WTC11 (cell line): ENCODE measurements at regions not wholly inside any gene's neighbourhood (a gene's known extent, or its start where the extent isn't known, plus 50 kb on each side); places are given as distances from the start of the nearest gene placed in this dataset.

ENCODE experiments used
- ATAC-seq: fragments of 200-7000 bp; cut with Tn5 transposase; 2 replicates; pipeline ENCODE4 v1.10.0; 2021; ENCODE audit warnings: mild to moderate bottlenecking, moderate library complexity
- CTCF ChIA-PET: fragments of 300-600 bp; sonication (Branson Sonifier 250); formaldehyde crosslinking; loops from one replicate; lab custom pipeline; 2021; ENCODE audit warnings: antibody characterized with exemption; lab: Charles Lee
- POLR2A ChIA-PET: fragments of 350-600 bp; sonication (Branson Sonifier 250); formaldehyde crosslinking; loops from one replicate; lab custom pipeline; 2021; ENCODE audit warnings: antibody characterized with exemption; lab: Charles Lee
- DNase-seq: peaks from one replicate; pipeline ENCODE4 v3.0.0; 2021; ENCODE audit warnings: low spot score
- H3K27ac Mint-ChIP-seq: 2 replicates; pipeline ENCODE4 v1.8.0; 2021; ENCODE audit warnings: mixed read lengths
- H3K27me3 Mint-ChIP-seq: 2 replicates; pipeline ENCODE4 v1.8.0; 2021; ENCODE audit warnings: low read depth, mild to moderate bottlenecking, moderate library complexity, mixed read lengths
- H3K36me3 Mint-ChIP-seq: 2 replicates; pipeline ENCODE4 v1.8.0; 2021; ENCODE audit warnings: mixed read lengths
- H3K4me1 Mint-ChIP-seq: 2 replicates; pipeline ENCODE4 v1.8.0; 2022; ENCODE audit warnings: mixed read lengths
- H3K4me3 Mint-ChIP-seq: 2 replicates; pipeline ENCODE4 v1.8.0; 2021; ENCODE audit warnings: mild to moderate bottlenecking, moderate library complexity, mixed read lengths
- H3K9me3 Mint-ChIP-seq: 2 replicates; pipeline ENCODE4 v1.8.0; 2021; ENCODE audit warnings: mixed read lengths
- ARID4B ChIP-seq: sonication (generic); formaldehyde crosslinking; IDR thresholded peaks from 2 replicates; pipeline ENCODE4 v1.8.0; 2023; ENCODE audit warnings: missing genetic modification reagents, mild to moderate bottlenecking, borderline replicate concordance
- ATF2 ChIP-seq: sonication (generic); formaldehyde crosslinking; IDR thresholded peaks from 2 replicates; pipeline ENCODE4 v1.8.1; 2022; ENCODE audit warnings: low read depth, missing genetic modification reagents, borderline replicate concordance
- EMX1 ChIP-seq: fragments of 250-450 bp; sonication (Bioruptor Pico); IDR thresholded peaks from 2 replicates; pipeline ENCODE4 v1.8.0; 2021; ENCODE audit warnings: mild to moderate bottlenecking
- MYBL2 ChIP-seq: sonication (generic); formaldehyde crosslinking; IDR thresholded peaks from 2 replicates; pipeline ENCODE4 v1.8.1; 2023; ENCODE audit warnings: mild to moderate bottlenecking, moderate library complexity, missing genetic modification reagents
- NFE2L1 ChIP-seq: sonication (generic); formaldehyde crosslinking; IDR thresholded peaks from 2 replicates; pipeline ENCODE4 v1.8.1; 2023; ENCODE audit warnings: missing genetic modification reagents
- NR2C2 ChIP-seq: sonication (generic); formaldehyde crosslinking; IDR thresholded peaks from 2 replicates; pipeline ENCODE4 v1.8.0; 2022; ENCODE audit warnings: mild to moderate bottlenecking, missing genetic modification reagents
- RELA ChIP-seq: sonication (generic); formaldehyde crosslinking; IDR thresholded peaks from 2 replicates; pipeline ENCODE4 v1.8.1; 2022; ENCODE audit warnings: missing genetic modification reagents, mild to moderate bottlenecking, borderline replicate concordance
- TEAD1 ChIP-seq: sonication (generic); formaldehyde crosslinking; IDR thresholded peaks from 2 replicates; pipeline ENCODE4 v1.8.0; 2022; ENCODE audit warnings: mild to moderate bottlenecking, missing genetic modification reagents
- TEAD4 ChIP-seq: sonication (generic); formaldehyde crosslinking; IDR thresholded peaks from 2 replicates; pipeline ENCODE4 v1.8.0; 2022; ENCODE audit warnings: mild to moderate bottlenecking, missing genetic modification reagents
- USF1 ChIP-seq: sonication (generic); formaldehyde crosslinking; IDR thresholded peaks from 2 replicates; pipeline ENCODE4 v1.8.0; 2022; ENCODE audit warnings: mild to moderate bottlenecking, missing genetic modification reagents
- ZNF423 ChIP-seq: fragments of 250-450 bp; sonication (Bioruptor Pico); IDR thresholded peaks from 2 replicates; pipeline ENCODE4 v2.1.2; 2022; ENCODE audit warnings: mild to moderate bottlenecking, moderate library complexity
- TF ChIP-seq, protein P1 (sequence below): sonication (generic); formaldehyde crosslinking; IDR thresholded peaks from 2 replicates; pipeline ENCODE4 v1.8.1; 2023; ENCODE audit warnings: mild to moderate bottlenecking, missing genetic modification reagents
- TF ChIP-seq, protein P2 (sequence below): fragments of 250-450 bp; sonication (Bioruptor Pico); conservative IDR thresholded peaks from 2 replicates; pipeline ENCODE4 v1.9.0; 2021; ENCODE audit warnings: mild to moderate bottlenecking
- TF ChIP-seq, protein P3 (sequence below): fragments of 200-600 bp; IDR thresholded peaks from 2 replicates; pipeline ENCODE4 v1.8.0; 2022; ENCODE audit warnings: antibody characterized with exemption

DNA sequence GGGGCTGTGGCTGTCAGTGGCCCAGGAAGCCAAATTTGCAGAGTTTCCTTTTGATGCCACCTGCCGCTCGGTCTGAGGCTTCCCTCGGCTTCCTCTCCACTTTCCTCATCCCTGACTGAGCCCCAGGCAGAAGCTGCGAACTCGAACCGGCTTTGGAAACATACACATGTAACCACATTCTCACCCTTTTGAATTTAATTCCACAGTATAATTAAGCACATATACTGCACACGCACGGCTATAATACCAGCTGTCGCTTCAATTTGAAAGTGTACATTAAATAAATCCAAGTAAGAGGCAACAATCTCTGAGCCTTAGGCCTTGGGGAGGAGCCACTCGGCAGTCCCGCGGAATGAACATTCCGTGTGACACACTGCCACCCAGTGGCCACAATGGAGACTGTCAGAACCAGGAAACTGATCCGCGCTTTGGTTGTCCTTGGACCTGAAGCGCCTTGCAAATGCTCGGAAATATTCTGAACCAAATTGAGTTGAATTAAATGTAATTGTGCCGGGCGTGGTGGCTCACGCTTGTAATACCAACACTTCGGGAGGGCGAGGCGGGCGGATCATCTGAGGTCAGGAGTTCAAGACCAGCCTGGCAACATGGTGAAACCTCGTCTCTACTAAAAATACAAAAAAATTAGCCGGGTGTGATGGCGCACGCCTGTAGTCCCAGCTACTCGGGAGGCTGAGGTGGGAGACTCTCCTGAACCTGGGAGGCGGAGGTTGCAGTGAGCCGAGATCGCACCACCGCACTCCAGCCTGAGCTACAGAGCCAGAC is 117.9 kb upstream of the TMPO start:
- TF ChIP-seq MYBL2, result no peak
- TF ChIP-seq, protein P1, sequence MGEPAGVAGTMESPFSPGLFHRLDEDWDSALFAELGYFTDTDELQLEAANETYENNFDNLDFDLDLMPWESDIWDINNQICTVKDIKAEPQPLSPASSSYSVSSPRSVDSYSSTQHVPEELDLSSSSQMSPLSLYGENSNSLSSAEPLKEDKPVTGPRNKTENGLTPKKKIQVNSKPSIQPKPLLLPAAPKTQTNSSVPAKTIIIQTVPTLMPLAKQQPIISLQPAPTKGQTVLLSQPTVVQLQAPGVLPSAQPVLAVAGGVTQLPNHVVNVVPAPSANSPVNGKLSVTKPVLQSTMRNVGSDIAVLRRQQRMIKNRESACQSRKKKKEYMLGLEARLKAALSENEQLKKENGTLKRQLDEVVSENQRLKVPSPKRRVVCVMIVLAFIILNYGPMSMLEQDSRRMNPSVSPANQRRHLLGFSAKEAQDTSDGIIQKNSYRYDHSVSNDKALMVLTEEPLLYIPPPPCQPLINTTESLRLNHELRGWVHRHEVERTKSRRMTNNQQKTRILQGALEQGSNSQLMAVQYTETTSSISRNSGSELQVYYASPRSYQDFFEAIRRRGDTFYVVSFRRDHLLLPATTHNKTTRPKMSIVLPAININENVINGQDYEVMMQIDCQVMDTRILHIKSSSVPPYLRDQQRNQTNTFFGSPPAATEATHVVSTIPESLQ (CRISPR knock-in tag), result no peak
- no peak for TF ChIP-seq USF1
- TF ChIP-seq ARID4B, result 0 out of 2 replicates have a peak, but pooled peaks have one; percentile 48
- TF ChIP-seq TEAD1 (CRISPR knock-in tag), result 0 out of 2 replicates have a peak, but pooled peaks have one; percentile 66
- TF ChIP-seq TEAD4, result peak; percentile 56; the same call in 1 of the 2 replicates
- no peak for TF ChIP-seq ATF2 (CRISPR knock-in tag)
- TF ChIP-seq, protein P2, sequence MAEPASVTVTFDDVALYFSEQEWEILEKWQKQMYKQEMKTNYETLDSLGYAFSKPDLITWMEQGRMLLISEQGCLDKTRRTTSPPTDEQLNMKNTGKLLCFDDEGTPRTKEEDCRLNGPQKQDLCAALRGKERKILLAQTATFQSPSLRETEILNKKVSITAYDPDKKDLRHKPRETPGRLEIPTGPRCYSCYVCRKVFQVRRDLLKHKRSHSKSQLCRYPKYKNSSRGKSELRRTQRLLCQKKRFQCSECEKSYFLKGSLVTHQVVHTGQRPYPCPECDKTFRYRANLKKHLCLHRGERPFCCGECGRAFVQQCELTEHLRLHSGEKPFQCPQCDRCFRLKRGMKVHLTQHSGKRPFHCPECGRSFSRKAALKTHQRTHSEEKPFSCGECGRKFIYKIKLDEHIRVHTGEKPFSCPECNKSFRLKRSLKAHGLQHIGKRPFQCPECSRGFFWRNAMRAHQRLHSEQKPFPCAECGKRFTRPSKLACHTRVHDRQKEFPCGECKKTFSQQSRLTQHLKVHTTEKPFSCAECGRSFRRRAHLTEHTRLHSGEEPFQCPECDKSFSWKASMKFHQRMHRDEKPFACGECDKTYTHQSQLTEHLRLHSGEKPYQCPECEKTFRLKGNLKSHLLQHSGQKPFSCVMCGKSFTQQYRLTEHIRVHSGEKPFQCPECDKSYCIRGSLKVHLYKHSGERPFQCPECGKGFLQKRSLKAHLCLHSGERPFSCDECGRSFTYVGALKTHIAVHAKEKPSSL (CRISPR knock-in tag), result no peak
- no peak for TF ChIP-seq NR2C2 (CRISPR knock-in tag)
- TF ChIP-seq, protein P3, sequence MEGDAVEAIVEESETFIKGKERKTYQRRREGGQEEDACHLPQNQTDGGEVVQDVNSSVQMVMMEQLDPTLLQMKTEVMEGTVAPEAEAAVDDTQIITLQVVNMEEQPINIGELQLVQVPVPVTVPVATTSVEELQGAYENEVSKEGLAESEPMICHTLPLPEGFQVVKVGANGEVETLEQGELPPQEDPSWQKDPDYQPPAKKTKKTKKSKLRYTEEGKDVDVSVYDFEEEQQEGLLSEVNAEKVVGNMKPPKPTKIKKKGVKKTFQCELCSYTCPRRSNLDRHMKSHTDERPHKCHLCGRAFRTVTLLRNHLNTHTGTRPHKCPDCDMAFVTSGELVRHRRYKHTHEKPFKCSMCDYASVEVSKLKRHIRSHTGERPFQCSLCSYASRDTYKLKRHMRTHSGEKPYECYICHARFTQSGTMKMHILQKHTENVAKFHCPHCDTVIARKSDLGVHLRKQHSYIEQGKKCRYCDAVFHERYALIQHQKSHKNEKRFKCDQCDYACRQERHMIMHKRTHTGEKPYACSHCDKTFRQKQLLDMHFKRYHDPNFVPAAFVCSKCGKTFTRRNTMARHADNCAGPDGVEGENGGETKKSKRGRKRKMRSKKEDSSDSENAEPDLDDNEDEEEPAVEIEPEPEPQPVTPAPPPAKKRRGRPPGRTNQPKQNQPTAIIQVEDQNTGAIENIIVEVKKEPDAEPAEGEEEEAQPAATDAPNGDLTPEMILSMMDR, result peak; percentile 82
- Mint-ChIP-seq H3K27ac (peak overlapping the region; percentile 54; the same call in 1 of the 2 replicates), H3K4me1 (peaks cover 47% of the 10 kb centered on the region), H3K27me3 (no peaks in the 10 kb centered on the region), H3K9me3 (no peaks in the 10 kb centered on the region), H3K4me3 (peak overlapping the region; percentile 67), H3K36me3 (no peaks in the 10 kb centered on the region)
- DNase-seq, result peak; percentile 88
- ATAC-seq, result peak; percentile 92
- ChIA-PET POLR2A (no interaction called here), CTCF (interaction anchor here (0.6 to 5.2 kb wide), 23 partner anchors 9 to 1411 kb away, joined by 3 to 31 read pairs (median 3); no protein-coding TSS in a partner anchor)

- ATAC-seq, result peak; percentile 24
- Mint-ChIP-seq H3K4me3 (no peak overlapping the region), H3K4me1 (peaks cover 52% of the 10 kb centered on the region), H3K9me3 (no peaks in the 10 kb centered on the region; the same call in 1 of the 2 replicates), H3K27ac (no peak overlapping the region), H3K27me3 (no peaks in the 10 kb centered on the region)
- POLR2A ChIA-PET, result no interaction called here
- DNase-seq, result peak; percentile 44
- TF ChIP-seq RELA (no peak), ZNF423 (CRISPR knock-in tag) (peak; percentile 57; the same call in 1 of the 2 replicates), EMX1 (CRISPR knock-in tag) (no peak), NFE2L1 (CRISPR knock-in tag) (peak; percentile 95), TEAD1 (CRISPR knock-in tag) (no peak)
- TF ChIP-seq, all 79 proteins: peak for 2
- CTCF ChIA-PET, result interaction anchor here (1.4 to 5.2 kb wide), 2 partner anchors 25 to 172 kb away, joined by 3 to 31 read pairs; no protein-coding TSS in a partner anchor
- no peaks in the 10 kb centered on the region for H3K36me3 Mint-ChIP-seq
These were observed 115.9 kb upstream of the TMPO start for GRCh38 chr12:98399532-98399931.
